ENCODE measurements at regions not wholly inside any gene's neighbourhood (a gene's known extent, or its start where the extent isn't known, plus 50 kb on each side); places are given as distances from the start of the nearest gene placed in this dataset.

- Histone ChIP-seq H3K9ac (ENCODE audit: low read length in 3 of 3) (no peak overlapping the region), H3K27ac (ENCODE audit: low read depth in 2 of 2, low read length in 2 of 2) (no peak overlapping the region), H3K4me1 (ENCODE audit: control insufficient read depth in 2 of 3, insufficient read depth in 2 of 3, low read depth in 1 of 3, low read length in 3 of 3) (no peaks in the 10 kb centered on the region), H3K4me3 (ENCODE audit: low read length in 3 of 3) (no peak overlapping the region), H3K9me3 (ENCODE audit: control insufficient read depth in 2 of 3, insufficient read depth in 1 of 3, low read length in 3 of 3) (peaks cover 0 to 6% (median 3%) of the 10 kb centered on the region in 3 donors), H3K36me3 (ENCODE audit: control insufficient read depth in 2 of 3, insufficient read depth in 3 of 3, low read length in 3 of 3) (no peaks in the 10 kb centered on the region), H3K27me3 (ENCODE audit: control insufficient read depth, insufficient read depth, low read length) (peaks cover 3% of the 10 kb centered on the region)
- DNase-seq (no peak), FAIRE-seq (no peak)
- no peak for TF ChIP-seq CTCF (IDR thresholded peaks at IDR 0.05; ENCODE audit: borderline replicate concordance, extremely low read depth, insufficient read depth)
- intact Hi-C loops (cut with DNase I) = no loop called here
Measured at GRCh38 chr20:56800088-56800487, 171.0 kb downstream of the TFAP2C start.

DNA sequence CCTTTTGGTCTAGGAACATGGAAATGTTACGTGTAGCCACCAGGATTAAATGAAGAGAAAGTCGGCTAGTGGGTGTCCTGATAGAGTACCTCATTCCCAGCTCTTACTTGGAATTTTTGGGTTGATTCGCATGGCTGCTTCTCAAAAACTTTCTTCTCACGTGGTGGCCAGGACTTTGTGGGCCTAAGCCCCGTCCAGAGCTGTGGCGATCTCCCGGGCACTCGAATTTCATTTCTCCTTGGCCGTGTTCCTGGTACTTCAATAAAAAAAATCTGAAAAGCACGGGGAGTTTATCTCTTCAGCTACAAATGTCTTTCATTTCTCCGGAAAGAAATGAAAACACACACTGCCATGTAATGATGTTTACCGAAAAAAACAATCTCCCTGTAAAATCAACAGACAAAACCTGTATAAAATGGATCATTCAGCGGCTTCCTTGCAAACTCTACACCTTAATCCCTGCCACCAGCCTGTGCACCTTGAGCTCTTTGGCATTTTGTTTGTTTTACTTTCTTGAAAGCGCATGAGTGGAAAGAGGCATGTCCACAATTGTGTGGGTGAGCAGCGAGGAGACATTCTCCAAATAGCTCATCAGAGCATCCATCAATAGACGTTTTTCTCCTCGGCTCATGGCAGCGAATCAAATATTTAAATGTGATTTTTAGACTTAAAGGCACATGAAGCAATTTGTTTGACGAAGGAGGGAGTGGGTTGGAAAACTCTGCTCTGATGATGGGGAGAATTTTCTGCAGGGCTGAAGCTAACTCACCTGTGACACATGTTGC, 173.1 kb downstream of the TFAP2C start:
- no peak overlapping the region for H3K4me3 ChIP-seq (ENCODE audit: low read length in 3 of 3)
- H3K9me3 ChIP-seq (ENCODE audit: control insufficient read depth in 2 of 3, insufficient read depth in 1 of 3, low read length in 3 of 3) = peaks cover 0 to 6% (median 3%) of the 10 kb centered on the region in 3 donors
- H3K27me3 ChIP-seq (ENCODE audit: control insufficient read depth, insufficient read depth, low read length) = peaks cover 4% of the 10 kb centered on the region
- no peak overlapping the region for H3K27ac ChIP-seq (ENCODE audit: low read depth in 2 of 2, low read length in 2 of 2)
- no peaks in the 10 kb centered on the region for H3K36me3 ChIP-seq (ENCODE audit: control insufficient read depth in 2 of 3, insufficient read depth in 3 of 3, low read length in 3 of 3)
- no peak for FAIRE-seq
- H3K9ac ChIP-seq (ENCODE audit: low read length in 3 of 3) = no peak overlapping the region
- no peak for DNase-seq
- no peak for TF ChIP-seq CTCF (IDR thresholded peaks at IDR 0.05; ENCODE audit: borderline replicate concordance, extremely low read depth, insufficient read depth)
- intact Hi-C loops (cut with DNase I) = no loop called here
- no peaks in the 10 kb centered on the region for H3K4me1 ChIP-seq (ENCODE audit: control insufficient read depth in 2 of 3, insufficient read depth in 2 of 3, low read depth in 1 of 3, low read length in 3 of 3)

GRCh38 chr20:56802805-56803204, 173.7 kb downstream of the TFAP2C start:
- no peak for FAIRE-seq
- no peak for TF ChIP-seq CTCF (IDR thresholded peaks at IDR 0.05; ENCODE audit: borderline replicate concordance, extremely low read depth, insufficient read depth)
- H3K4me3 ChIP-seq (ENCODE audit: low read length in 3 of 3) = no peak overlapping the region

More at GRCh38 chr20:56802805-56803204, 173.7 kb downstream of the TFAP2C start:
- Histone ChIP-seq H3K9me3 (ENCODE audit: control insufficient read depth in 2 of 3, insufficient read depth in 1 of 3, low read length in 3 of 3) (peaks cover 0 to 6% (median 3%) of the 10 kb centered on the region in 3 donors), H3K36me3 (ENCODE audit: control insufficient read depth in 2 of 3, insufficient read depth in 3 of 3, low read length in 3 of 3) (no peaks in the 10 kb centered on the region), H3K27ac (ENCODE audit: low read depth in 2 of 2, low read length in 2 of 2) (no peak overlapping the region), H3K27me3 (ENCODE audit: control insufficient read depth, insufficient read depth, low read length) (peaks cover 9% of the 10 kb centered on the region), H3K9ac (ENCODE audit: low read length in 3 of 3) (no peak overlapping the region), H3K4me1 (ENCODE audit: control insufficient read depth in 2 of 3, insufficient read depth in 2 of 3, low read depth in 1 of 3, low read length in 3 of 3) (no peaks in the 10 kb centered on the region)
- intact Hi-C loops (cut with DNase I) = no loop called here
- no peak for DNase-seq

All from kidney (tissue), 13 donors.